AG04450 (cell line): ENCODE measurements at regions not wholly inside any gene's neighbourhood (a gene's known extent, or its start where the extent isn't known, plus 50 kb on each side); places are given as distances from the start of the nearest gene placed in this dataset.

Experiments used
- CTCF ChIA-PET: fragments of 300-600, 350-600 bp; formaldehyde crosslinking; extraction: SDS; loops from one replicate; lab custom pipeline; 2022; ENCODE audit warnings: antibody characterized with exemption, inconsistent platforms; lab: Charles Lee
- POLR2A ChIA-PET: fragments of 350-600 bp; formaldehyde crosslinking; extraction: SDS; loops from one replicate; lab custom pipeline; 2021; ENCODE audit warnings: antibody characterized with exemption, inconsistent platforms; lab: Yijun Ruan, JAX
- DNase-seq: peaks from one replicate; pipeline ENCODE4 v3.0.0-alpha.2; 2011; ENCODE audit warnings: low read depth, low spot score
- H3K27ac ChIP-seq: one replicate; pipeline ENCODE4 v1.5.1; 2012; ENCODE audit warnings: low read depth, low read length, control low read depth
- H3K27me3 ChIP-seq: one replicate; pipeline ENCODE4 v1.6.0; 2012; ENCODE audit warnings: low read length; ENCODE audit not compliant: control insufficient read depth, insufficient read depth
- H3K4me3 ChIP-seq: 2 replicates; pipeline ENCODE4 v1.5.1; 2011; ENCODE audit warnings: mild to moderate bottlenecking, low read depth, low read length, control low read depth
- H3K9me3 ChIP-seq: 2 replicates; pipeline ENCODE4 v1.5.1; 2012; ENCODE audit warnings: low read length; ENCODE audit not compliant: control insufficient read depth, insufficient read depth
- CTCF ChIP-seq: IDR thresholded peaks from 2 replicates; pipeline ENCODE4 v1.5.1; 2011; ENCODE audit warnings: low read depth, low read length, control low read depth, inconsistent platforms

- POLR2A ChIA-PET = no interaction called here
- no peak overlapping the region for H3K4me3 ChIP-seq
- no peak for TF ChIP-seq CTCF
- H3K27me3 ChIP-seq = no peaks in the 10 kb centered on the region
- CTCF ChIA-PET = no interaction called here
- DNase-seq = no peak
- H3K27ac ChIP-seq = no peak overlapping the region
- no peaks in the 10 kb centered on the region for H3K9me3 ChIP-seq
Measured at GRCh38 chr11:106601684-106602297, 416.5 kb downstream of the GUCY1A2 start.

- Histone ChIP-seq H3K27ac (no peak overlapping the region), H3K27me3 (no peaks in the 10 kb centered on the region), H3K9me3 (no peaks in the 10 kb centered on the region), H3K4me3 (no peak overlapping the region)
- CTCF ChIA-PET = interaction anchor here (1.0 kb wide), 1 partner anchor 521 kb away, joined by 3 read pairs; no protein-coding TSS in a partner anchor
- POLR2A ChIA-PET = no interaction called here
- no peak for TF ChIP-seq CTCF
- peak; percentile 16 for DNase-seq
Measured at GRCh38 chr11:106608677-106609076, 409.6 kb downstream of the GUCY1A2 start.

- Histone ChIP-seq H3K27ac (no peak overlapping the region), H3K27me3 (no peaks in the 10 kb centered on the region), H3K4me3 (no peak overlapping the region), H3K9me3 (no peaks in the 10 kb centered on the region)
- ChIA-PET POLR2A (no interaction called here), CTCF (interaction anchor here (0.6 kb wide), 1 partner anchor 351 kb away, joined by 3 read pairs; no protein-coding TSS in a partner anchor)
- no peak for DNase-seq
- TF ChIP-seq CTCF = no peak
Measured at GRCh38 chr11:106614262-106614661, 404.0 kb downstream of the GUCY1A2 start.

- no peak for DNase-seq
- no peak overlapping the region for H3K27ac ChIP-seq
- ChIA-PET CTCF (interaction anchor here (0.6 kb wide), 1 partner anchor 1180 kb away, joined by 3 read pairs; no protein-coding TSS in a partner anchor), POLR2A (interaction anchor here (0.7 kb wide), 1 partner anchor 67 kb away, joined by 3 read pairs; no protein-coding TSS in a partner anchor)
- H3K9me3 ChIP-seq = no peaks in the 10 kb centered on the region
- TF ChIP-seq CTCF = no peak
- no peak overlapping the region for H3K4me3 ChIP-seq
- no peaks in the 10 kb centered on the region for H3K27me3 ChIP-seq
Measured at GRCh38 chr11:106619320-106619990, 398.8 kb downstream of the GUCY1A2 start.

- no peak for TF ChIP-seq CTCF
- ChIA-PET POLR2A (interaction anchor here (0.7 kb wide), 1 partner anchor 222 kb away, joined by 3 read pairs; no protein-coding TSS in a partner anchor), CTCF (no interaction called here)
- no peak for DNase-seq
- H3K9me3 ChIP-seq = no peaks in the 10 kb centered on the region
- no peaks in the 10 kb centered on the region for H3K27me3 ChIP-seq
- H3K27ac ChIP-seq = no peak overlapping the region
- H3K4me3 ChIP-seq = no peak overlapping the region
Measured at GRCh38 chr11:106621484-106621883, 396.8 kb downstream of the GUCY1A2 start.
